ENCODE measurements at regions not wholly inside any gene's neighbourhood (a gene's known extent, or its start where the extent isn't known, plus 50 kb on each side); places are given as distances from the start of the nearest gene placed in this dataset.

- Histone ChIP-seq H2AK9ac (replicated peaks; ENCODE audit: low read depth, low read length, poor library complexity) (no peak overlapping the region), H3K4me2 (ENCODE audit: low read depth, low read length) (no peak overlapping the region), H2BK20ac (ENCODE audit: low read depth, low read length) (no peak overlapping the region), H2BK15ac (ENCODE audit: low read depth, low read length) (no peak overlapping the region), H2BK5ac (ENCODE audit: low read depth, low read length, poor library complexity, severe bottlenecking) (no peak overlapping the region), H4K91ac (ENCODE audit: insufficient read depth, low read depth, low read length) (no peak overlapping the region), H3K23ac (ENCODE audit: low read depth, low read length) (no peak overlapping the region), H3K9me1 (ENCODE audit: insufficient read depth, low read length) (no peaks in the 10 kb centered on the region), H3K18ac (ENCODE audit: low read depth, low read length) (no peak overlapping the region), H2AFZ (replicated peaks; ENCODE audit: low read length, poor library complexity) (no peak overlapping the region), H3K9me3 (ENCODE audit: control insufficient read depth, insufficient read depth, low read length) (no peaks in the 10 kb centered on the region), H3K56ac (ENCODE audit: extremely low read depth, insufficient read depth, low read length) (no peak overlapping the region), H3K4me3 (ENCODE audit: insufficient read depth, low read depth, low read length) (no peak overlapping the region), H4K5ac (ENCODE audit: low read depth, low read length) (no peak overlapping the region), H3K4ac (ENCODE audit: low read depth, low read length) (no peak overlapping the region), H4K8ac (ENCODE audit: low read depth in 2 of 2, low read length in 2 of 2) (no peak overlapping the region), H3K14ac (replicated peaks; ENCODE audit: low read depth, low read length) (no peak overlapping the region), H2BK120ac (ENCODE audit: low read depth, low read length) (no peak overlapping the region), H3K79me1 (ENCODE audit: low read depth in 1 of 2, low read length in 2 of 2) (no peaks in the 10 kb centered on the region), H3K4me1 (ENCODE audit: control insufficient read depth, insufficient read depth, low read length) (no peaks in the 10 kb centered on the region), H4K20me1 (ENCODE audit: insufficient read depth, low read length) (no peaks in the 10 kb centered on the region), H3K36me3 (ENCODE audit: control insufficient read depth, insufficient read depth, low read length) (no peaks in the 10 kb centered on the region), H2AK5ac (ENCODE audit: low read depth, low read length) (no peak overlapping the region), H3K27me3 (ENCODE audit: control insufficient read depth, insufficient read depth, low read length) (no peaks in the 10 kb centered on the region), H3K9ac (ENCODE audit: low read depth, low read length) (no peak overlapping the region), H3K27ac (ENCODE audit: insufficient read depth, low read length) (no peak overlapping the region)
- no peak for DNase-seq
- intact Hi-C loops (cut with micrococcal nuclease), result no loop called here
- in situ Hi-C loops (cut with MboI; ENCODE audit: low sequenced_read_pairs), result no loop called here
- TF ChIP-seq MXI1 (IDR thresholded peaks at IDR 0.05; ENCODE audit: borderline replicate concordance, low read depth, low read length), result no peak
- TF ChIP-seq RFX5 (IDR thresholded peaks at IDR 0.05; ENCODE audit: low read depth, low read length), result no peak
- no peak for TF ChIP-seq USF2 (IDR thresholded peaks at IDR 0.05; ENCODE audit: low read depth, low read length)
- no peak for TF ChIP-seq ELK1 (IDR thresholded peaks at IDR 0.05; ENCODE audit: borderline replicate concordance, low read depth, low read length)
- 75% methylated on average over 3 of the region's 5 CpGs; no CpG with 5 or more reads in 1 of the 2 experiments for WGBS, 2 experiments (ENCODE audit: extremely low coverage in 2 of 2, insufficient read length in 1 of 2)
- POLR2A ChIA-PET (ENCODE audit: unreplicated experiment), result no interaction called here
- no peak for ATAC-seq (ENCODE audit: low read depth)
- dilution Hi-C loops (cut with HindIII; ENCODE audit: low sequenced_read_pairs, unreplicated experiment), result no loop called here
- CTCF ChIA-PET, result no interaction called here
- no TSS peak for BruUV-seq (replicated peaks)
Observed at GRCh38 chr9:12566404-12567090, 126.6 kb upstream of the TYRP1 start.

Measured in IMR-90 (cell line).